ENCODE measurements at regions not wholly inside any gene's neighbourhood (a gene's known extent, or its start where the extent isn't known, plus 50 kb on each side); places are given as distances from the start of the nearest gene placed in this dataset.

DNA sequence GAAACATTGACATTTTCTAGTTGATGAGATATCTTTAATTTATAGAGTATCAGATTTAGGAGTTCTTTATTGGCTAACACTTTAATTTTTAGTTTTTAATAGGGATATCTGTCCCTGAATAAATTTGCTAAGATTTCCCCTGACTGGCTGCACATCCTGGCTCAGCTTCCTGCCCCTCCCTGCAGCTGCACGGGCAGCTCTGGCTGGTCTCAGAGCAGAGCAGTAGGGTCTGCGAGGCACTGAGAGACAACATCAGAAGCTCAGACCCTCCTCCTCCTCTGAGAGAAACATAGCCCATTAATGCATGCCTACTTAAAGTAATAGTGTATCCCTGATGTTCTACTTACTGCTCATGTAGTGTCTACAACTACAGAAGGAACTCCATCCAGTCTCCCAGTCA is 139.2 kb downstream of the TNFSF13B start (continued):
- TF ChIP-seq, protein P1, sequence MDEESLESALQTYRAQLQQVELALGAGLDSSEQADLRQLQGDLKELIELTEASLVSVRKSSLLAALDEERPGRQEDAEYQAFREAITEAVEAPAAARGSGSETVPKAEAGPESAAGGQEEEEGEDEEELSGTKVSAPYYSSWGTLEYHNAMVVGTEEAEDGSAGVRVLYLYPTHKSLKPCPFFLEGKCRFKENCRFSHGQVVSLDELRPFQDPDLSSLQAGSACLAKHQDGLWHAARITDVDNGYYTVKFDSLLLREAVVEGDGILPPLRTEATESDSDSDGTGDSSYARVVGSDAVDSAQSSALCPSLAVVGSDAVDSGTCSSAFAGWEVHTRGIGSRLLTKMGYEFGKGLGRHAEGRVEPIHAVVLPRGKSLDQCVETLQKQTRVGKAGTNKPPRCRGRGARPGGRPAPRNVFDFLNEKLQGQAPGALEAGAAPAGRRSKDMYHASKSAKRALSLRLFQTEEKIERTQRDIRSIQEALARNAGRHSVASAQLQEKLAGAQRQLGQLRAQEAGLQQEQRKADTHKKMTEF (CRISPR knock-in tag; IDR thresholded peaks at IDR 0.05) = no peak
- TF ChIP-seq ZNF572 (CRISPR knock-in tag; IDR thresholded peaks at IDR 0.05) (no peak), HOXD1 (CRISPR knock-in tag; IDR thresholded peaks at IDR 0.05) (no peak), ZNF383 (CRISPR knock-in tag; IDR thresholded peaks at IDR 0.05; ENCODE audit: borderline replicate concordance) (no peak), ZNF761 (CRISPR knock-in tag; conservative IDR thresholded peaks at IDR 0.05) (no peak)

- in situ Hi-C loops (cut with HindIII; ENCODE audit: extremely low pct_ligation_motif_present, low pct_unique_long_range_greater_than_20kb) (no loop called here), intact Hi-C loops (cut with micrococcal nuclease; ENCODE audit: unreplicated experiment) (no loop called here)
- no peak overlapping the region for H3K27ac ChIP-seq (ENCODE audit: extremely low read length, insufficient read depth, low read length)
- DNase-seq (ENCODE audit: low spot score) = no peak
- H3K4me2 ChIP-seq (ENCODE audit: low read depth, low read length) = no peak overlapping the region
- TF ChIP-seq ZNF557 (CRISPR knock-in tag; IDR thresholded peaks at IDR 0.05) (no peak), ZNF883 (CRISPR knock-in tag; IDR thresholded peaks at IDR 0.05; ENCODE audit: not compliant biosample characterization) (no peak), RFX5 (IDR thresholded peaks at IDR 0.05; ENCODE audit: low read depth, low read length) (no peak), ZMYM3 (CRISPR knock-in tag; IDR thresholded peaks at IDR 0.05) (no peak), HOMEZ (CRISPR knock-in tag; IDR thresholded peaks at IDR 0.05; ENCODE audit: low read depth) (no peak), ZFP37 (CRISPR knock-in tag; IDR thresholded peaks at IDR 0.05; ENCODE audit: borderline replicate concordance) (no peak), PPARG (CRISPR knock-in tag; conservative IDR thresholded peaks at IDR 0.05) (no peak), RFXAP (CRISPR knock-in tag; IDR thresholded peaks at IDR 0.05; ENCODE audit: borderline replicate concordance) (no peak), ZNF24 (IDR thresholded peaks at IDR 0.05) (no peak), BRCA1 (CRISPR knock-in tag; IDR thresholded peaks at IDR 0.05) (no peak), WIZ (CRISPR knock-in tag; IDR thresholded peaks at IDR 0.05) (no peak), ZNF326 (CRISPR knock-in tag; IDR thresholded peaks at IDR 0.05; ENCODE audit: borderline replicate concordance) (no peak), ATF1 (CRISPR knock-in tag; IDR thresholded peaks at IDR 0.05) (no peak), PBX3 (CRISPR knock-in tag; IDR thresholded peaks at IDR 0.05; ENCODE audit: borderline replicate concordance) (no peak)
- POLR2A ChIA-PET = no interaction called here
- CTCF ChIA-PET (ENCODE audit: low intra/inter-chr PET ratio, low total read pairs) = no interaction called here
- no peak for FAIRE-seq
- BruUV-seq (replicated peaks) = no TSS peak
- no peaks in the 10 kb centered on the region for H3K79me2 ChIP-seq (ENCODE audit: insufficient read depth, low read length)
- no peaks in the 10 kb centered on the region for H3K36me3 ChIP-seq (replicated peaks in 1 of 2; ENCODE audit: control insufficient read depth in 1 of 2, insufficient read depth in 2 of 2, low read length in 2 of 2)
- no peaks in the 10 kb centered on the region for H4K20me1 ChIP-seq (ENCODE audit: insufficient read depth, low read length)
- ATAC-seq = no peak
- H3K9me3 ChIP-seq (ENCODE audit: low read length) = peaks cover 1% of the 10 kb centered on the region; the same call in 1 of the 2 replicates
- no peak overlapping the region for H3K9ac ChIP-seq (ENCODE audit: insufficient read depth, low read depth, low read length)
- no peak overlapping the region for H3K4me3 ChIP-seq (replicated peaks in 1 of 3; ENCODE audit: insufficient read depth in 1 of 3, low read depth in 2 of 3, low read length in 3 of 3)
- H3K4me1 ChIP-seq (ENCODE audit: insufficient read depth, low read length) = no peaks in the 10 kb centered on the region
- H3K27me3 ChIP-seq (ENCODE audit: control insufficient read depth in 1 of 2, insufficient read depth in 2 of 2, low read length in 2 of 2) = no peaks in the 10 kb centered on the region
- no peak overlapping the region for H2AFZ ChIP-seq (ENCODE audit: low read length)
Observed at GRCh38 chr13:108409730-108410129, 140.2 kb downstream of the TNFSF13B start.
